ENCODE measurements at regions not wholly inside any gene's neighbourhood (a gene's known extent, or its start where the extent isn't known, plus 50 kb on each side); places are given as distances from the start of the nearest gene placed in this dataset.

- DNase-seq (ENCODE audit: low spot score) (no peak), ATAC-seq (no peak)
- H3K36me3 Mint-ChIP-seq: peaks cover 29% of the 10 kb centered on the region
- no peak overlapping the region for H3K27ac Mint-ChIP-seq
- H3K9me3 Mint-ChIP-seq: peaks cover 22% of the 10 kb centered on the region
- no peaks in the 10 kb centered on the region for H3K27me3 Mint-ChIP-seq
- no peak overlapping the region for H3K4me3 Mint-ChIP-seq
- no peaks in the 10 kb centered on the region for H3K4me1 Mint-ChIP-seq (ENCODE audit: low read depth in 2 of 2)
Observed at GRCh38 chr15:27623560-27624305, 475.4 kb downstream of the OCA2 start.

DNA sequence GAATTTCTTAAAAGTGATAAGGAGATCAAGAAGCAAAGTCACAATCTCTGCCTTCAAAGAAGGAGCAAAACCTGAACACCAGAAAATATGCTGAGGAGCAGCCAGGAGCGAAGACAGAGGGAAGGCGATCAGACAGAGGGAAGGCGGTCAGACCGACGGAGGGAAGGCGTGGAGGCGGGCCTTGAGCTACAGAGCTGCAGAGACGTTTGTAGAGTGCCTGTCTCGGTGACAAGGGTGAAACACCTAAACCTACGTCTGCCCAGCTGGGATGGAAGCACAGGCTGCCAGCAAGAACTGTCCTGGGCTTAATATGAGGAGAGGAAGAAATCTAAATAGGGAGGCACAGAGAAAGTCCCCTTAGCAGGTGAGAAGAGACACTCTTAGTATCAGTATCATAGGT, 476.0 kb downstream of the OCA2 start:
- Mint-ChIP-seq H3K4me3 (no peak overlapping the region), H3K9me3 (peaks cover 18% of the 10 kb centered on the region), H3K36me3 (peaks cover 24% of the 10 kb centered on the region), H3K4me1 (ENCODE audit: low read depth in 2 of 2) (no peaks in the 10 kb centered on the region), H3K27ac (no peak overlapping the region), H3K27me3 (no peaks in the 10 kb centered on the region)
- ATAC-seq (no peak), DNase-seq (ENCODE audit: low spot score) (no peak)

- Mint-ChIP-seq H3K4me1 (ENCODE audit: low read depth in 2 of 2) (no peaks in the 10 kb centered on the region), H3K27ac (no peak overlapping the region), H3K9me3 (peaks cover 14% of the 10 kb centered on the region), H3K4me3 (no peak overlapping the region), H3K27me3 (no peaks in the 10 kb centered on the region), H3K36me3 (peaks cover 18% of the 10 kb centered on the region)
- ATAC-seq (no peak), DNase-seq (ENCODE audit: low spot score) (no peak)
Observed at GRCh38 chr15:27622371-27622770, 476.7 kb downstream of the OCA2 start.

GRCh38 chr15:27619204-27619603, 479.9 kb downstream of the OCA2 start:
- H3K27ac Mint-ChIP-seq: no peak overlapping the region
- no peak overlapping the region for H3K4me3 Mint-ChIP-seq
- peaks cover 11% of the 10 kb centered on the region for H3K36me3 Mint-ChIP-seq
- no peaks in the 10 kb centered on the region for H3K27me3 Mint-ChIP-seq
- peaks cover 11% of the 10 kb centered on the region for H3K9me3 Mint-ChIP-seq
- no peak for ATAC-seq
- no peaks in the 10 kb centered on the region for H3K4me1 Mint-ChIP-seq (ENCODE audit: low read depth in 2 of 2)
- DNase-seq (ENCODE audit: low spot score): no peak

- ATAC-seq (no peak), DNase-seq (ENCODE audit: low spot score) (no peak)
- Mint-ChIP-seq H3K4me3 (no peak overlapping the region), H3K4me1 (ENCODE audit: low read depth in 2 of 2) (no peaks in the 10 kb centered on the region), H3K27ac (no peak overlapping the region), H3K36me3 (no peaks in the 10 kb centered on the region), H3K9me3 (peaks cover 3% of the 10 kb centered on the region), H3K27me3 (no peaks in the 10 kb centered on the region)
Observed at GRCh38 chr15:27617013-27617412, 482.1 kb downstream of the OCA2 start.

DNA sequence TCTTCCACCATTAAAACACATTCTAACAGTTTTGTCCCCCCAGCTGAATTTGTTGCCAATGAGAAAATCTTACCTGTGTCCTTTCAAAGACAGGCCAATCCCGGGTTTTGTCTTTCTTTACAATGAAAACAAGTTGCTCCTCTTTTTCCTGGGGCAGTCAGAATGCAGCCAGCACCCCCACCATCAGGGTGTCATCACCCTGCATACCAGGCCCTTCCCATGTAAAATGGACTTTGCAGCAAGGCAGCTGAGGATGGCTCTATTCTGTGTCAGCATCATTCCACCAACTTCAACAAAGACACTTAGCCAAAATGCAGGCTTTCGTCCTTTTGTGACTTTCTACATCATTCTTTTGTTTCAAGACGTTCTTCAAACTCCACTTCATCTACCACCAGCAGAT, 490.9 kb downstream of the OCA2 start:
- Mint-ChIP-seq H3K27ac (no peak overlapping the region), H3K27me3 (no peaks in the 10 kb centered on the region), H3K36me3 (no peaks in the 10 kb centered on the region), H3K9me3 (peaks cover 12% of the 10 kb centered on the region), H3K4me1 (ENCODE audit: low read depth in 2 of 2) (no peaks in the 10 kb centered on the region), H3K4me3 (no peak overlapping the region)
- no peak for ATAC-seq
- DNase-seq (ENCODE audit: low spot score): no peak

- DNase-seq (ENCODE audit: low spot score): no peak
- Mint-ChIP-seq H3K27ac (no peak overlapping the region), H3K9me3 (peaks cover 20% of the 10 kb centered on the region), H3K36me3 (peaks cover 6% of the 10 kb centered on the region), H3K4me3 (no peak overlapping the region), H3K27me3 (no peaks in the 10 kb centered on the region), H3K4me1 (ENCODE audit: low read depth in 2 of 2) (no peaks in the 10 kb centered on the region)
- ATAC-seq: no peak
Observed at GRCh38 chr15:27601239-27601960, 497.7 kb downstream of the OCA2 start.

DNA sequence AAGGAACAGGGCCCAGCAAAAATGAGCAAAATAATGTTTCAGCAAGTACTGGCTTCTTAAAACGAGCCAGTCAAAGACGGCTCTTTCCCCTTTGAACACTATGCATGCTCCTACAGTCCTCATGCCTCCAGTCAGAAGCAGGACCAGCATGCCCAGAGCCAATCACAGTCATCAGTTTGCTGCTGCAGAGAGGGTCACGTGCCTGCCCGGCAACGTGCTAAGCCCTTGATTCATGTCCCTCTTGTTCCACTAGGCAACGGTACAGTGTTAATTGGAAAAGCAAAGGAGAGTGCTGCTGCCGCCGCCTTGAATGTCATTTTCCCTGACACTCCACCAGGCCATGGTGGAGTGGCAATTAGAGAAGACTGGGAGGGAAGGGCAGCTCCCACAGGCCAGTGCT, 500.1 kb downstream of the OCA2 start:
- H3K4me1 Mint-ChIP-seq (ENCODE audit: low read depth in 2 of 2): no peaks in the 10 kb centered on the region
- no peak overlapping the region for H3K27ac Mint-ChIP-seq
- H3K36me3 Mint-ChIP-seq: peaks cover 6% of the 10 kb centered on the region
- peaks cover 20% of the 10 kb centered on the region for H3K9me3 Mint-ChIP-seq
- H3K27me3 Mint-ChIP-seq: no peaks in the 10 kb centered on the region
- H3K4me3 Mint-ChIP-seq: no peak overlapping the region
- no peak for DNase-seq (ENCODE audit: low spot score)
- no peak for ATAC-seq

- no peaks in the 10 kb centered on the region for H3K4me1 Mint-ChIP-seq (ENCODE audit: low read depth in 2 of 2)
- no peak for ATAC-seq
- peaks cover 6% of the 10 kb centered on the region for H3K36me3 Mint-ChIP-seq
- DNase-seq (ENCODE audit: low spot score): no peak
- H3K9me3 Mint-ChIP-seq: peaks cover 16% of the 10 kb centered on the region
- H3K27ac Mint-ChIP-seq: no peak overlapping the region
- H3K27me3 Mint-ChIP-seq: no peaks in the 10 kb centered on the region
- no peak overlapping the region for H3K4me3 Mint-ChIP-seq
Observed at GRCh38 chr15:27598251-27599009, 500.7 kb downstream of the OCA2 start.

GRCh38 chr15:27595211-27595610, 503.9 kb downstream of the OCA2 start:
- no peak overlapping the region for H3K4me3 Mint-ChIP-seq
- H3K27ac Mint-ChIP-seq: no peak overlapping the region
- peaks cover 6% of the 10 kb centered on the region for H3K36me3 Mint-ChIP-seq
- H3K9me3 Mint-ChIP-seq: peaks cover 20% of the 10 kb centered on the region
- no peaks in the 10 kb centered on the region for H3K4me1 Mint-ChIP-seq (ENCODE audit: low read depth in 2 of 2)
- DNase-seq (ENCODE audit: low spot score) (no peak), ATAC-seq (no peak)
- H3K27me3 Mint-ChIP-seq: peaks cover 0 to under 1% of the 10 kb centered on the region in 2 donors

DNA sequence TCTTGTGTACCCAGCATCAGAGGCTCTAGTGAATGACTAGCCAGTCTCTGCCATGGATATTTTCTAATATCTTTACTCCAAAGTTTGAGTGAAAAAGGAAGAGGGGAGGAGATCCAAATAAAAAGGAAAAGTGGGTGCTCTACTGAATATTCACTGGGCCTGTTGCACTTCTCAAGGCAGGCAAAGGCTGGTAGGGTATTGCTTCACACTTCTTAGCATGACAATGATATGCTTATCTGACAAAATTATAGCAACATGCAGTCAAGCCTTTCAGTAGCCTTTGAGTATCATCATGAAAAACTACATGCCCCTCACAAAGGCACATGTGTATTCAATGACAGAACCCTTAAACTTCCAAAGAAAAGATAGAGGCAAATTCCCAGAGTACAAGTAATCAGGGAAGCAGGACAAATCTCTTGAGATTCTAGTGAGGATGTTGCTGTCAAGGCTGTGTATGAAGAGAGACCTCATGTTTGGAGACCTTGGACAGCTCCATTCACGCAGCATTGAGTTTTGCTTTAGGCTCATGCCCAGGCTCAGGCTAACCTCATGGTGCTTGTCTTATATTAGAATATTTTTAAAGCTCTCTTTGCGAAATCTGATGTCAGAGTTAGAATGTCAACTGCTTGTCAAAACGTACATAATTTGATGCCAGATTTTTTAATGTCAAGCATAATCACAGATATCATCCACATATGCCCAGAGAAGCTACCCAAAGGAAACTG, 506.9 kb downstream of the OCA2 start:
- DNase-seq (ENCODE audit: low spot score): no peak

More for the DNA sequence above, 506.9 kb downstream of the OCA2 start:
- H3K4me1 Mint-ChIP-seq (ENCODE audit: low read depth in 2 of 2): no peaks in the 10 kb centered on the region
- no peak for ATAC-seq
- peaks cover 16% of the 10 kb centered on the region for H3K9me3 Mint-ChIP-seq
- H3K27ac Mint-ChIP-seq: no peak overlapping the region
- H3K4me3 Mint-ChIP-seq: no peak overlapping the region
- H3K27me3 Mint-ChIP-seq: peaks cover 0 to 8% of the 10 kb centered on the region in 2 donors
- H3K36me3 Mint-ChIP-seq: peaks cover 6% of the 10 kb centered on the region

Data from natural killer cell treated with Interleukin-12 subunit alpha and Interleukin-12 subunit beta and Interleukin-15 and Interleukin-18, amount 100 ng/mL, for 72 hours (primary cell).